ENCODE measurements at regions not wholly inside any gene's neighbourhood (a gene's known extent, or its start where the extent isn't known, plus 50 kb on each side); places are given as distances from the start of the nearest gene placed in this dataset.

- Histone ChIP-seq H3K27ac (ENCODE audit: low read length) (no peak overlapping the region), H3K79me2 (replicated peaks; ENCODE audit: insufficient read depth, low read length) (no peaks in the 10 kb centered on the region)
- no peak for TF ChIP-seq EP300 (conservative IDR thresholded peaks at IDR 0.05; ENCODE audit: poor library complexity, severe bottlenecking)
- no peak for TF ChIP-seq CTCF (IDR thresholded peaks at IDR 0.05; ENCODE audit: poor library complexity, severe bottlenecking)
- no peak for TF ChIP-seq EZH2 (IDR thresholded peaks at IDR 0.05; ENCODE audit: borderline replicate concordance, insufficient read depth, low read length, poor library complexity, severe bottlenecking)
- no peak for TF ChIP-seq SMC3 (conservative IDR thresholded peaks at IDR 0.05; ENCODE audit: poor library complexity)
- no peak for TF ChIP-seq RAD21 (conservative IDR thresholded peaks at IDR 0.05)
- no peak for TF ChIP-seq POLR2AphosphoS5 (IDR thresholded peaks at IDR 0.05)
- no peak for TF ChIP-seq TAF1 (IDR thresholded peaks at IDR 0.05; ENCODE audit: low read depth)
- TF ChIP-seq REST (IDR thresholded peaks at IDR 0.05; ENCODE audit: borderline replicate concordance): no peak
- TF ChIP-seq MXI1 (conservative IDR thresholded peaks at IDR 0.05; ENCODE audit: poor library complexity, severe bottlenecking): no peak
Measured at GRCh38 chr11:92457250-92457649, 232.6 kb downstream of the FAT3 start.

GRCh38 chr11:92458486-92458885, 233.9 kb downstream of the FAT3 start:
- Histone ChIP-seq H4K20me1 (ENCODE audit: insufficient read depth) (no peaks in the 10 kb centered on the region), H3K9ac (ENCODE audit: low read length) (no peak overlapping the region), H3K36me3 (ENCODE audit: insufficient read depth, low read length) (no peaks in the 10 kb centered on the region), H3K27ac (ENCODE audit: low read length) (no peak overlapping the region), H3K4me2 (ENCODE audit: low read length) (no peak overlapping the region), H2AFZ (ENCODE audit: low read depth, low read length) (no peak overlapping the region), H3K4me3 (ENCODE audit: low read length) (no peak overlapping the region), H3K27me3 (ENCODE audit: insufficient read depth, low read depth, low read length) (no peaks in the 10 kb centered on the region), H3F3A (ENCODE audit: insufficient read depth, low read length, poor library complexity, severe bottlenecking) (no peaks in the 10 kb centered on the region), H3K9me2 (ENCODE audit: insufficient read depth, low read length) (no peaks in the 10 kb centered on the region), H3K9me3 (ENCODE audit: low read length) (no peaks in the 10 kb centered on the region), H3K79me2 (replicated peaks; ENCODE audit: insufficient read depth, low read length) (peaks cover 1% of the 10 kb centered on the region)
- TF ChIP-seq TAF1 (IDR thresholded peaks at IDR 0.05; ENCODE audit: low read depth) (no peak), SMC3 (conservative IDR thresholded peaks at IDR 0.05; ENCODE audit: poor library complexity) (no peak), EZH2 (IDR thresholded peaks at IDR 0.05; ENCODE audit: borderline replicate concordance, insufficient read depth, low read length, poor library complexity, severe bottlenecking) (no peak), EP300 (conservative IDR thresholded peaks at IDR 0.05; ENCODE audit: poor library complexity, severe bottlenecking) (no peak), MXI1 (conservative IDR thresholded peaks at IDR 0.05; ENCODE audit: poor library complexity, severe bottlenecking) (no peak), POLR2AphosphoS5 (IDR thresholded peaks at IDR 0.05) (peak; percentile 10)

More at GRCh38 chr11:92457250-92457649, 232.6 kb downstream of the FAT3 start:
- Histone ChIP-seq H2AFZ (ENCODE audit: low read depth, low read length) (no peak overlapping the region), H3K9me2 (ENCODE audit: insufficient read depth, low read length) (no peaks in the 10 kb centered on the region), H3K4me3 (ENCODE audit: low read length) (no peak overlapping the region), H3K27me3 (ENCODE audit: insufficient read depth, low read depth, low read length) (no peaks in the 10 kb centered on the region), H3K4me2 (ENCODE audit: low read length) (no peak overlapping the region), H4K20me1 (ENCODE audit: insufficient read depth) (no peaks in the 10 kb centered on the region), H3F3A (ENCODE audit: insufficient read depth, low read length, poor library complexity, severe bottlenecking) (no peaks in the 10 kb centered on the region), H3K36me3 (ENCODE audit: insufficient read depth, low read length) (no peaks in the 10 kb centered on the region), H3K9me3 (ENCODE audit: low read length) (no peaks in the 10 kb centered on the region), H3K9ac (ENCODE audit: low read length) (no peak overlapping the region)

Measured in neural cell (in vitro differentiated cells).